Activated CD8-positive, alpha-beta memory T cell treated with anti-CD3 and anti-CD28 coated beads for 48 hours (primary cell): ENCODE measurements at regions not wholly inside any gene's neighbourhood (a gene's known extent, or its start where the extent isn't known, plus 50 kb on each side); places are given as distances from the start of the nearest gene placed in this dataset.
"Not testable (repeated sequence)": the region's sequence is repeated elsewhere in the genome, so short reads cannot be mapped to it uniquely, and the experiment has no call there.

ENCODE experiments used
- DNase-seq, 3 experiments: peaks; one replicate each; pipeline ENCODE4 v3.0.0-alpha.2; 2020; ENCODE audit warnings: low read depth in 2 of 3, low spot score in 2 of 3

GRCh38 chr20:23299673-23300050 lies 50.9 kb upstream of the NXT1 start:
- DNase-seq = no peak

DNA sequence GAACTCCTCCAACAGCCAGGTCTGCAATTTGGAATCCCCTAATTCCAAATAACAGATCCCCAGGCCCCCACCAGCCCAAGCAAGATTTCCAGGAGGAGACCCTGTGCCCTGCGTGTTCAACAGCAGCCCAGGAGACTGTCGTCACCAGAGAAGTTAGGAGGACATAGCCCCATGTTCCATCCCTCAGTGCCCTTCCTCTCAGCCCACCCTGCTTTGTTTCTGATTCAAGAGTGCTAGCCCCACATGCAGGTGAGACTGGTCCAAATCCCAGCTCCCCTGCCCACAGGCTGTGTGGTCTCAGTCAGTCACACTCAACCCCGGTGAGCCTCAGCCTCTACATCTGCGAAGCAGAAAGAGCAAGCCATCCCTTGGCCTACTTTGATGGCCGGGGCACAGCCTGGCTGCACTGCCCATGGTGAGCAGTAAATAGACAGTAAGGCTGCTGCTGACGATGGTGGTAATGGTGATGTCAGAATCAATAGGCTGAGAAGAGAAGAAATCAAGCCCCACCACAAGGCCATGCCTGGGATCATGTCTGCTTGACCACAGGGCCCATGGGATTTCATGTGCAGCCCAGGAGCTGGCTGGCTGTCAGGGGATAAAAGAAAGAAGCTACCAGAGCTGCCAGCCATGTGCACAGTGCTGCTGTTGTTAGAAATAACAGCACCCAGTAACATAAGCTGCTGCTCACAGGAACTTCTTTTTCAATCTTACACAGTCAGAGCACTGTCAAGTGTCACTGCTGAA lies 51.5 kb upstream of the NXT1 start:
- DNase-seq = no peak

DNA sequence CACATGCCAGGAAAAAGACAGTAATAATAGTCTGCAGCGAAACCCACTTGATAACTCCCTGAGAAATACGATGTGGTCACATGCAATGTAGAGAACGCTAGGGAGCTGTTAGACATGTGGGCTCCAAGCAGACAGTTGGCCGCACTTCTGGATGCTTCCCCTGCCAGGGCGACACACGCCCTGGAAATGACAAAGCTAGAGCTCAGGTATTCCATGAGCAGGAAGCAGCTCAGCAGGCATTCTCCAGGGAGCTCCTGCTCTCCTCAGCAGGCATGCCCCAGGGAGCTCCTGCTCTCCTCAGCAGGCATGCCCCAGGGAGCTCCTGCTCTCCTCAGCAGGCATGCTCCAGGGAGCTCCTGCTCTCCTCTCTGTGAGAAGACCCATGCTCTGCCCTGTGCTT lies 52.4 kb upstream of the NXT1 start:
- DNase-seq = no peak

DNA sequence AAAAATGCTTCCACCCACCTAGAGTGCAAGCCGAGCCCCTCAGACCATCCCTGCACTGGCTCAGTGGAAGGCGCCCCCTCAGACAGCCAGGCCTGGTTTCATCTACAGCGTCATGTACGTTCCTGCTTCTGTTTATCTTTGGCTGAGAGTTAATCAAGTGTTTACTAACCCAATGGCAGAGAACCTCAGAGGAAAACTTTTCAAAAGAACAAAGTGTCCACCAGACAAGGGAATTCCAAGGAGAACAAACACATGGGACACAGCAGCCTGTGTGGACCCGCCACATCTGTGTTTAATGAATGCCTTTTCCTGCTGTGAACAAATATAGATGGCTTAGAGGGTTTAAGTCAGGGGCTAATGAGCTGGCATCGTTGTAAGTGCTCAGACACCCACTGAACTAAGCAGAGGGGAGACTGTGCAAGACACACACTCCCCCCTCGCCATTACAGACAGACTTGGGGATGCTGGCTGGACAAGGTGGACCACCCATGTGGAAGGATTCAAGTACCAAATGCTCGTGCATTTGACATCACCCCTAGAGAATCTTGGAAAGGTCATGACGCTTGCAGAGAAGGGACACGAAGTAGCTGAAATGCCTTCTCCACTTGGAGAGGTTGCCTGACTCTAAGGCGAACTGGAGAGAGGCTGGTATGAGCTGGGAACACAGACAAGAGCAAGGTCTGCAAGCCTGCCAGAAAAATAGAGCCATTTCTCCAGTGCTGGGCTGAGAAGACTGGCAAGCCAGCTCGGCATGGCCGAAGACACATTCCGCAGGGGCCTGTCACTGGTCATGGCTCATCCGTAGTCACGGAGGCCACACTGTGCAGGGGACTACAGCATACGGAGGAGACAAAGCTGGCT lies 53.5 kb upstream of the NXT1 start:
- DNase-seq = no peak

- DNase-seq = no peak
These were observed 54.7 kb upstream of the NXT1 start for GRCh38 chr20:23295934-23296333.

- DNase-seq = no peak
These were observed 55.9 kb upstream of the NXT1 start for GRCh38 chr20:23294671-23295070.

DNA sequence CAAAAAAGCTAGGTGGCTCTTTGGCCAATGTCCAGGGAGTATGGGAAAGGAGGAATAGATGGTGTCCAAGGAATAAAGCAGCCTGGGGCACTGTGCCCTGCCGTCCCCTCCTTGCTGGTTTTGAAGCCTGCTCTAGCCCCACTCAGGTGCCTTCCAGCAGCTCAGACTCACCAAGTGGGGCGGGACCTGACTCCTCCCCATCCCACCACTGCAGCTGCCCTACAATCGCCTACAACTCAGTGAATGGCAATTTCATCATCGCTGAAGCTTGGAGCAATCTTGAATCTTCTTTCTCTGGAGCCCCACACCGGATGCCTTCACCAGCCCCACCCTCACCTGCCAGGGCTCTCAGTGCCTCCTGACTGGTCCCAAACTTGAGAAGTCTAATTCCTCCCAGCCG lies 56.4 kb upstream of the NXT1 start:
- DNase-seq = no peak

- no peak for DNase-seq
These were observed 56.9 kb upstream of the NXT1 start for GRCh38 chr20:23293689-23294088.

DNA sequence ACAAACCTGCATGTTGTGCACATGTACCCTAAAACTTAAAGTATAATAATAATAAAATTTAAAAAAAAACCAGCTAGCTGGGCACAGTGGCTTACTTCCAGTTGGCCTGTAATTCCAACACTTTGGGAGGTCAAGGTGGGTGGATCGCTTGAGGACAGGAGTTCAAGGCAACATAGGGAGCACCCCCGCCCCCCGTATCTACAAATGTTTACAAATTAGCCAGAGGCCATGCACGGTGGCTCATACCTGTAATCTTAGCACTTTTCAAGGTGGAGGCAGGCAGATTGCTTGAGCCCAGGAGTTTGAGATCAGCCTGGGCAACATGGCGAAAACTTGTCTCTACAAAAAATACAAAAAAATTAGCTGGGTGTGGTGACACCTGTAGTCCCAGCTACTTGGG lies 58.3 kb upstream of the NXT1 start:
- DNase-seq = not testable (repeated sequence)

GRCh38 chr20:23291575-23292240 lies 58.9 kb upstream of the NXT1 start:
- DNase-seq = no peak

GRCh38 chr20:23290761-23291574 lies 59.6 kb upstream of the NXT1 start:
- DNase-seq = no peak

DNA sequence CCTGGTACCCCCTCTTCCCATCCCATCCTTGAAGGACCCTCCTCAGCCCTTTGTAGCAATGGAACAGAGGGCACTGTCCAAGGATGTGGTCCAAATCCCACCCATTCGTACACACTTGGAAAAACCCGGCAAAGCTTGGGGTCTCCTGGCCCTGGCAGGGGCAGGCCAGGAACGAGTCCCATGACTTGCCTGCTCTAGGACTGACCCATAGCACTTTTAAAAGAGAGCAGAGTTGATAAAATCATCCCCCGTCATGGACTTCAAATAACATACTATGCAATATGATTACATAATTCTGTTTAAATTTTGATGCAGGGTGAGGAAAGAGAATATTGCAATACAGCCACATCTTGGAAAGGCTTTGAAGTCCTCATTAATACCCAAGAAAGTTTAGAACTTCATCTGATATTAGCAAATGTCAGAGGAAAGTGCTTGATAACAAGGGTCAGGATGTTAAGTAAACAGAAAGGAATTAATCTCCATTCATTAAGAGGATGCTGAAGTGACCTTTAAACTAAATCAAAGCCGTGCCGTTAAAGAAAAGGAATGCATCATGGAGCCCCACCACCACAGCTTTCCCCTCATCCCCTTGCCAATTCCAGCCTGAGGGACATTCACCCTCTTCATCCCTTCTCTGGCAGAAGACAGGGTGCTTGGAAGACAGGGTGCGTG lies 60.7 kb upstream of the NXT1 start:
- no peak for DNase-seq

DNA sequence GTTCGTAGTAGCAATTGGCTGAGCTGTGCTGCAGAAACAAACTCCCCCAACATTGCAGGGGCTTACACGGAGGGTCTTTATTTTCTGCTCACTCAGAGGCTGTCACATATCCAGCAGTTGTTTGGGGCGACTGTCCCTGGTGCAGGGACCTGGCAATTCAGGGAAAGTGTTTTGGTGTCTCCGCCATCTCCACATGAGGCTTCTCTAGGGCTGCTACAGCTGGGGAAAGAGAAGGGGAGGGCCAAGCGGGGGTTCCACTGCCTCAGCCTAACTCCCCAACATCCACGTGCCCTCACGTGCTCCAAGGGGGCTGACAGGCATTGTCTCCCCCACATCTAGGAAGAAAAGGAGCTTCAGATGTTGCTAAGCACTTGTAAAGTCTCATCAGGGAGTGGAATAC lies 61.3 kb upstream of the NXT1 start:
- DNase-seq = no peak

DNA sequence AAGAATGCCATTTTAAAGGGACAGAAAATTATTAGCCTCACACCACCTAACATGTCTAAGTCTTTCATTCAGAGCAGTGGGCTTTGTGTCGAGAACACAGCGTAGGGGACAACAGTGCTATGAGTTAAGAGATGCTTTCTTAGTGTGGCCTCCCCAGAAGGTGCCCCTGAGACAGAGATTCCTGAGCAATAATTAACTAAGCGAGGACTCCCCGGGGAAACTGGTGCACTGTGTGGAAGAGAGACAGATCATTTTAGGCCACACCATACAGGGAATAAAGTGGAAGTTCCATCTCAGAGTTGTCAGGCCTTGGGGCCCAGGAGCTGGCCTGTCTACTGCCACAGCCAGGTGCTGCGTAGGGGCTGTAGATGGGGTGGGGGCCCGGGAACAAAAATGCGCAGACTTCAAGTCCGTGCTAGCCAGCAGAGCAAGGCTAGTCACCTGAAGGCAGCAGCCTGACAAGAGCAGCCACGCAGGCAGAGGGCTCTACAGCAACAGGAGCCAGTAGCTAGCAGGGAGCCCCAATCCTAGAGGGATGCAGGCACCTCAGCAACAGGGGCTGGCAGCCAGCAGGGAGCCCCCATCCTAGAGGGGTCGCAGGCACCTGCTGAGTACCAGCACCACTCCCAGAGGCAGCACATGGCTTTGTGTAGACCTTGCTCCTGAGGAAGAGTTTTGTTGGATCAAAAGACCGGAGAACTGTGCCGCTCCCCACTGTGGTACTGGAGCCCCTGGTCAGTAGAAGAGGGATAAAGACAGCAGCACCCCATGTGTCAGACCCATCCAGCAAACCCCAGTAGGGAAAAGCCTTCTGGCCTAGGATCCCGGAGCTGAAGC lies 63.0 kb upstream of the NXT1 start:
- no peak for DNase-seq

GRCh38 chr20:23286346-23286745 lies 64.2 kb upstream of the NXT1 start:
- DNase-seq = no peak

DNA sequence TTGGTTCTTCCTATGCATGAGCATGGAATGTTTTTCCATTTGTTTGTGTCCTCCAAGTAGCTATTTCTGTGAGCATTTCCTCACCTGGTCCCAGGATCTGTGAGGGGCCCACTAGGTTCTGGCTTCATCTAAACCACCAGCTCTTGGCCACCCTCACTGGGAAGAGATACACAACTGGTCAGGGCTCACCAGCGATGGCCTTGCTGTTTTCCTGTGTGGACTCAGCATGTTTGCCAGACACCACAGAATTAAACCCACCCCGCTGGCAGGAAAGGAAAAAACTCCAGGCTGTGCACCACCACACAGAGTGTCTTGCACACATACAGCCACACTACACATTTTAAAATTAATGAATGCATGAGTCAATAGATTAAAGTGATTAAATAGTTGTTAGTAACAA lies 65.1 kb upstream of the NXT1 start:
- no peak for DNase-seq

GRCh38 chr20:23284009-23284408 lies 66.6 kb upstream of the NXT1 start:
- DNase-seq = no peak

- DNase-seq = no peak
These were observed 67.3 kb upstream of the NXT1 start for GRCh38 chr20:23283096-23283850.

- DNase-seq = no peak
These were observed 68.0 kb upstream of the NXT1 start for GRCh38 chr20:23282546-23282945.
